ENCODE measurements at regions not wholly inside any gene's neighbourhood (a gene's known extent, or its start where the extent isn't known, plus 50 kb on each side); places are given as distances from the start of the nearest gene placed in this dataset.

- H3K9ac ChIP-seq (ENCODE audit: low read depth, low read length) = no peak overlapping the region
- H3K4me1 ChIP-seq (ENCODE audit: control insufficient read depth, insufficient read depth, low read length) = no peaks in the 10 kb centered on the region
- H3K36me3 ChIP-seq (ENCODE audit: control insufficient read depth, insufficient read depth, low read length) = no peaks in the 10 kb centered on the region
- H3K27ac ChIP-seq (ENCODE audit: low read depth, low read length) = no peak overlapping the region
- H3K9me3 ChIP-seq (ENCODE audit: control insufficient read depth, insufficient read depth, low read length) = 0 out of 2 replicates have a peak, but pooled peaks cover 5% of the 10 kb centered on the region
- no peaks in the 10 kb centered on the region for H3K27me3 ChIP-seq (ENCODE audit: control insufficient read depth, insufficient read depth, low read length)
- no peak overlapping the region for H3K4me3 ChIP-seq (ENCODE audit: low read depth, low read length)
Measured at GRCh38 chr17:69704935-69705334, 290.4 kb downstream of the MAP2K6 start.

- Histone ChIP-seq H3K9me3 (ENCODE audit: control insufficient read depth, insufficient read depth, low read length) (no peaks in the 10 kb centered on the region), H3K36me3 (ENCODE audit: control insufficient read depth, insufficient read depth, low read length) (no peaks in the 10 kb centered on the region), H3K4me1 (ENCODE audit: control insufficient read depth, insufficient read depth, low read length) (no peaks in the 10 kb centered on the region), H3K27me3 (ENCODE audit: control insufficient read depth, insufficient read depth, low read length) (no peaks in the 10 kb centered on the region), H3K4me3 (ENCODE audit: low read depth, low read length) (no peak overlapping the region), H3K27ac (ENCODE audit: low read depth, low read length) (no peak overlapping the region), H3K9ac (ENCODE audit: low read depth, low read length) (no peak overlapping the region)
Measured at GRCh38 chr17:69706127-69706526, 291.6 kb downstream of the MAP2K6 start.

GRCh38 chr17:69709441-69709840 is 294.9 kb downstream of the MAP2K6 start:
- Histone ChIP-seq H3K9ac (ENCODE audit: low read depth, low read length) (no peak overlapping the region), H3K36me3 (ENCODE audit: control insufficient read depth, insufficient read depth, low read length) (no peaks in the 10 kb centered on the region), H3K4me1 (ENCODE audit: control insufficient read depth, insufficient read depth, low read length) (no peaks in the 10 kb centered on the region), H3K27ac (ENCODE audit: low read depth, low read length) (no peak overlapping the region), H3K9me3 (ENCODE audit: control insufficient read depth, insufficient read depth, low read length) (no peaks in the 10 kb centered on the region), H3K27me3 (ENCODE audit: control insufficient read depth, insufficient read depth, low read length) (no peaks in the 10 kb centered on the region), H3K4me3 (ENCODE audit: low read depth, low read length) (no peak overlapping the region)

GRCh38 chr17:69710926-69711325 is 296.4 kb downstream of the MAP2K6 start:
- H3K27ac ChIP-seq (ENCODE audit: low read depth, low read length) = no peak overlapping the region
- no peaks in the 10 kb centered on the region for H3K4me1 ChIP-seq (ENCODE audit: control insufficient read depth, insufficient read depth, low read length)
- no peaks in the 10 kb centered on the region for H3K9me3 ChIP-seq (ENCODE audit: control insufficient read depth, insufficient read depth, low read length)
- no peak overlapping the region for H3K4me3 ChIP-seq (ENCODE audit: low read depth, low read length)
- no peaks in the 10 kb centered on the region for H3K27me3 ChIP-seq (ENCODE audit: control insufficient read depth, insufficient read depth, low read length)
- H3K9ac ChIP-seq (ENCODE audit: low read depth, low read length) = no peak overlapping the region
- no peaks in the 10 kb centered on the region for H3K36me3 ChIP-seq (ENCODE audit: control insufficient read depth, insufficient read depth, low read length)

- no peak overlapping the region for H3K4me3 ChIP-seq (ENCODE audit: low read depth, low read length)
- no peaks in the 10 kb centered on the region for H3K27me3 ChIP-seq (ENCODE audit: control insufficient read depth, insufficient read depth, low read length)
- H3K9ac ChIP-seq (ENCODE audit: low read depth, low read length) = no peak overlapping the region
- H3K27ac ChIP-seq (ENCODE audit: low read depth, low read length) = no peak overlapping the region
- H3K9me3 ChIP-seq (ENCODE audit: control insufficient read depth, insufficient read depth, low read length) = no peaks in the 10 kb centered on the region
- no peaks in the 10 kb centered on the region for H3K4me1 ChIP-seq (ENCODE audit: control insufficient read depth, insufficient read depth, low read length)
- no peaks in the 10 kb centered on the region for H3K36me3 ChIP-seq (ENCODE audit: control insufficient read depth, insufficient read depth, low read length)
Measured at GRCh38 chr17:69711541-69711940, 297.0 kb downstream of the MAP2K6 start.

- Histone ChIP-seq H3K4me3 (ENCODE audit: low read depth, low read length) (no peak overlapping the region), H3K27ac (ENCODE audit: low read depth, low read length) (no peak overlapping the region), H3K9ac (ENCODE audit: low read depth, low read length) (no peak overlapping the region), H3K36me3 (ENCODE audit: control insufficient read depth, insufficient read depth, low read length) (no peaks in the 10 kb centered on the region), H3K27me3 (ENCODE audit: control insufficient read depth, insufficient read depth, low read length) (no peaks in the 10 kb centered on the region), H3K4me1 (ENCODE audit: control insufficient read depth, insufficient read depth, low read length) (no peaks in the 10 kb centered on the region), H3K9me3 (ENCODE audit: control insufficient read depth, insufficient read depth, low read length) (no peaks in the 10 kb centered on the region)
Measured at GRCh38 chr17:69712801-69713311, 298.4 kb downstream of the MAP2K6 start.

GRCh38 chr17:69713815-69714214 is 299.3 kb downstream of the MAP2K6 start:
- no peak overlapping the region for H3K9ac ChIP-seq (ENCODE audit: low read depth, low read length)

GRCh38 chr17:69714669-69715068 is 300.2 kb downstream of the MAP2K6 start:
- H3K27ac ChIP-seq (ENCODE audit: low read depth, low read length) = no peak overlapping the region
- no peaks in the 10 kb centered on the region for H3K9me3 ChIP-seq (ENCODE audit: control insufficient read depth, insufficient read depth, low read length)
- H3K27me3 ChIP-seq (ENCODE audit: control insufficient read depth, insufficient read depth, low read length) = no peaks in the 10 kb centered on the region
- H3K4me3 ChIP-seq (ENCODE audit: low read depth, low read length) = no peak overlapping the region
- H3K9ac ChIP-seq (ENCODE audit: low read depth, low read length) = no peak overlapping the region
- no peaks in the 10 kb centered on the region for H3K36me3 ChIP-seq (ENCODE audit: control insufficient read depth, insufficient read depth, low read length)
- no peaks in the 10 kb centered on the region for H3K4me1 ChIP-seq (ENCODE audit: control insufficient read depth, insufficient read depth, low read length)

More at GRCh38 chr17:69713815-69714214, 299.3 kb downstream of the MAP2K6 start:
- Histone ChIP-seq H3K9me3 (ENCODE audit: control insufficient read depth, insufficient read depth, low read length) (no peaks in the 10 kb centered on the region), H3K27me3 (ENCODE audit: control insufficient read depth, insufficient read depth, low read length) (no peaks in the 10 kb centered on the region), H3K4me1 (ENCODE audit: control insufficient read depth, insufficient read depth, low read length) (no peaks in the 10 kb centered on the region), H3K27ac (ENCODE audit: low read depth, low read length) (no peak overlapping the region), H3K36me3 (ENCODE audit: control insufficient read depth, insufficient read depth, low read length) (no peaks in the 10 kb centered on the region), H3K4me3 (ENCODE audit: low read depth, low read length) (no peak overlapping the region)

- Histone ChIP-seq H3K27ac (ENCODE audit: low read depth, low read length) (no peak overlapping the region), H3K27me3 (ENCODE audit: control insufficient read depth, insufficient read depth, low read length) (no peaks in the 10 kb centered on the region), H3K4me3 (ENCODE audit: low read depth, low read length) (no peak overlapping the region), H3K4me1 (ENCODE audit: control insufficient read depth, insufficient read depth, low read length) (no peaks in the 10 kb centered on the region), H3K9me3 (ENCODE audit: control insufficient read depth, insufficient read depth, low read length) (no peaks in the 10 kb centered on the region), H3K36me3 (ENCODE audit: control insufficient read depth, insufficient read depth, low read length) (no peaks in the 10 kb centered on the region), H3K9ac (ENCODE audit: low read depth, low read length) (no peak overlapping the region)
Measured at GRCh38 chr17:69715656-69716055, 301.2 kb downstream of the MAP2K6 start.

GRCh38 chr17:69716556-69716955 is 302.1 kb downstream of the MAP2K6 start:
- H3K36me3 ChIP-seq (ENCODE audit: control insufficient read depth, insufficient read depth, low read length) = no peaks in the 10 kb centered on the region
- H3K27me3 ChIP-seq (ENCODE audit: control insufficient read depth, insufficient read depth, low read length) = no peaks in the 10 kb centered on the region
- no peak overlapping the region for H3K27ac ChIP-seq (ENCODE audit: low read depth, low read length)
- no peak overlapping the region for H3K9ac ChIP-seq (ENCODE audit: low read depth, low read length)
- no peaks in the 10 kb centered on the region for H3K4me1 ChIP-seq (ENCODE audit: control insufficient read depth, insufficient read depth, low read length)
- H3K9me3 ChIP-seq (ENCODE audit: control insufficient read depth, insufficient read depth, low read length) = no peaks in the 10 kb centered on the region
- H3K4me3 ChIP-seq (ENCODE audit: low read depth, low read length) = no peak overlapping the region

GRCh38 chr17:69717214-69717613 is 302.7 kb downstream of the MAP2K6 start:
- H3K27me3 ChIP-seq (ENCODE audit: control insufficient read depth, insufficient read depth, low read length) = no peaks in the 10 kb centered on the region
- H3K36me3 ChIP-seq (ENCODE audit: control insufficient read depth, insufficient read depth, low read length) = no peaks in the 10 kb centered on the region
- no peak overlapping the region for H3K9ac ChIP-seq (ENCODE audit: low read depth, low read length)
- no peaks in the 10 kb centered on the region for H3K9me3 ChIP-seq (ENCODE audit: control insufficient read depth, insufficient read depth, low read length)
- no peak overlapping the region for H3K4me3 ChIP-seq (ENCODE audit: low read depth, low read length)
- H3K27ac ChIP-seq (ENCODE audit: low read depth, low read length) = no peak overlapping the region
- H3K4me1 ChIP-seq (ENCODE audit: control insufficient read depth, insufficient read depth, low read length) = no peaks in the 10 kb centered on the region

- no peak overlapping the region for H3K4me3 ChIP-seq (ENCODE audit: low read depth, low read length)
- H3K27me3 ChIP-seq (ENCODE audit: control insufficient read depth, insufficient read depth, low read length) = no peaks in the 10 kb centered on the region
- H3K9ac ChIP-seq (ENCODE audit: low read depth, low read length) = no peak overlapping the region
- H3K9me3 ChIP-seq (ENCODE audit: control insufficient read depth, insufficient read depth, low read length) = no peaks in the 10 kb centered on the region
- no peaks in the 10 kb centered on the region for H3K36me3 ChIP-seq (ENCODE audit: control insufficient read depth, insufficient read depth, low read length)
- H3K27ac ChIP-seq (ENCODE audit: low read depth, low read length) = no peak overlapping the region
- H3K4me1 ChIP-seq (ENCODE audit: control insufficient read depth, insufficient read depth, low read length) = no peaks in the 10 kb centered on the region
Measured at GRCh38 chr17:69717819-69718218, 303.3 kb downstream of the MAP2K6 start.
